DND-41 (cell line): ENCODE measurements at regions not wholly inside any gene's neighbourhood (a gene's known extent, or its start where the extent isn't known, plus 50 kb on each side); places are given as distances from the start of the nearest gene placed in this dataset.

Experiments
- EZH2 ChIP-seq: IDR thresholded peaks from 3 replicates; pipeline ENCODE4 v1.6.1; 2012; ENCODE audit warnings: borderline replicate concordance, low read depth, mild to moderate bottlenecking, moderate library complexity, low read length, inconsistent platforms; ENCODE audit not compliant: severe bottlenecking
- TF ChIP-seq, protein P1 (sequence below): IDR thresholded peaks from 2 replicates; pipeline ENCODE4 v1.5.1; 2012; ENCODE audit warnings: borderline replicate concordance, low read length, moderate library complexity, mild to moderate bottlenecking; ENCODE audit not compliant: poor library complexity, severe bottlenecking; ENCODE audit errors: extremely low read depth

DNA sequence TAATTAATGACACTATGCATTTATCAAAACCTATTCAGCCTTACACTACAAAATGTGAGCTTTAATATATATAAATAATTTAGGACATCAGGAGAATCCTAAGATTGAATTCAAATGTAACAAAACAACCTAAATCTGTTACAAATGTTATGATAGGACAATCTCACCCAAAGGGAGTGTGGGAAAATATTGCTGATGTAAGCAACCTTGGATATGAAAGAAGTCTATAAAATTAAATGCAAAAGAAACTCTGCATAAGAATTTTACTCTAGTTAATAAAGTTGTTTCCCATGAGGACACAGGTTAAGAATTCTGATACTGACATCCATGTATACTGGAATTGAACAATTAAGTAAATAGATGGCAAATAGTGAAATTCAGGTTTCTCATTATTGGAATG lies 424.5 kb upstream of the MON1B start:
- TF ChIP-seq, protein P1, sequence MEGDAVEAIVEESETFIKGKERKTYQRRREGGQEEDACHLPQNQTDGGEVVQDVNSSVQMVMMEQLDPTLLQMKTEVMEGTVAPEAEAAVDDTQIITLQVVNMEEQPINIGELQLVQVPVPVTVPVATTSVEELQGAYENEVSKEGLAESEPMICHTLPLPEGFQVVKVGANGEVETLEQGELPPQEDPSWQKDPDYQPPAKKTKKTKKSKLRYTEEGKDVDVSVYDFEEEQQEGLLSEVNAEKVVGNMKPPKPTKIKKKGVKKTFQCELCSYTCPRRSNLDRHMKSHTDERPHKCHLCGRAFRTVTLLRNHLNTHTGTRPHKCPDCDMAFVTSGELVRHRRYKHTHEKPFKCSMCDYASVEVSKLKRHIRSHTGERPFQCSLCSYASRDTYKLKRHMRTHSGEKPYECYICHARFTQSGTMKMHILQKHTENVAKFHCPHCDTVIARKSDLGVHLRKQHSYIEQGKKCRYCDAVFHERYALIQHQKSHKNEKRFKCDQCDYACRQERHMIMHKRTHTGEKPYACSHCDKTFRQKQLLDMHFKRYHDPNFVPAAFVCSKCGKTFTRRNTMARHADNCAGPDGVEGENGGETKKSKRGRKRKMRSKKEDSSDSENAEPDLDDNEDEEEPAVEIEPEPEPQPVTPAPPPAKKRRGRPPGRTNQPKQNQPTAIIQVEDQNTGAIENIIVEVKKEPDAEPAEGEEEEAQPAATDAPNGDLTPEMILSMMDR = no peak
- TF ChIP-seq EZH2 = no peak
